Pancreas (tissue), 10 donors: ENCODE measurements at regions not wholly inside any gene's neighbourhood (a gene's known extent, or its start where the extent isn't known, plus 50 kb on each side); places are given as distances from the start of the nearest gene placed in this dataset.
"Not testable (repeated sequence)": the region's sequence is repeated elsewhere in the genome, so short reads cannot be mapped to it uniquely, and the experiment has no call there.

Experiments
- ATAC-seq, 4 donors: fragments of 200-7000 bp; cut with Tn5 transposase; one replicate each; pipeline versions ENCODE4 v1.8.0 to v1.9.1; 2020; ENCODE audit warnings: mild to moderate bottlenecking in 4 of 4, moderate library complexity in 4 of 4
- DNase-seq, 6 donors: peaks; one replicate each; pipeline ENCODE4 v3.0.0-alpha.2; 2020
- FAIRE-seq: peaks from 2 replicates; lab custom pipeline; 2012; peaks lifted over from hg19 to GRCh38; lab: Jason Lieb, UNC
- H3K27ac ChIP-seq, 4 donors: fragments of 200-600 bp; sonication (generic); 1 replicate in 3 of 4; 2 replicates in 1 of 4; pipeline versions ENCODE4 v1.5.0 to v1.8.0; 2020
- H3K27me3 ChIP-seq, 4 donors: fragments of 200-600 bp; one replicate each; pipeline ENCODE4 v1.8.0; 2021
- H3K36me3 ChIP-seq, 3 donors: fragments of 200-600 bp; sonication (generic) in 1 of 3; one replicate each; pipeline versions ENCODE4 v1.5.0 to v1.8.0; 2020 to 2021
- H3K4me1 ChIP-seq, 3 donors: fragments of 200-600 bp; one replicate each; pipeline ENCODE4 v1.8.0; 2021
- H3K4me3 ChIP-seq, 4 donors: fragments of 200-600 bp; sonication (generic) in 2 of 4; one replicate each; pipeline versions ENCODE4 v1.5.0 to v1.8.0; 2020 to 2021
- H3K9me3 ChIP-seq, 4 donors: fragments of 200-600 bp; one replicate each; pipeline ENCODE4 v1.8.0; 2021
- CTCF ChIP-seq, 4 donors: fragments of 200-600 bp; sonication (generic) in 3 of 4; IDR thresholded peaks; one replicate each; pipeline versions ENCODE4 v1.5.0 to v1.8.0; 2021; ENCODE audit warnings: antibody characterized with exemption in 4 of 4
- WGBS, 2 donors: extraction: QIAGEN DNeasy Blood & Tissue Kit; methylation state at CpG; one replicate each; pipeline ENCODE4 v1.1.7; 2013; 5-methylcytosine and 5-hydroxymethylcytosine counted together
- intact Hi-C, 3 donors: fragments of 100-400 bp; cut with DNase I; formaldehyde crosslinking; loops; one replicate each; pipeline versions ENCODE4 v1.11.1 to v1.14.2; 2022
- donor health status: healthy with polysubstance abuse.
- donor health status: DM: no; HTN: no; CAD: no; lungs with moderate emphysema.
- donor health status: DM: no; HTN: no; CAD: no.
- donor health status: control.
- donor health status: control.
- donor health status: Bipolar disorder and iron deficiency.
- donor health status: DM: yes; HTN: yes; CAD: no.
- donor health status: DM: no; HTN: no; CAD: no.
- donor health status: DM: no; HTN: no; CAD: no.
- donor health status: DM: yes; HTN: yes; CAD: no.

GRCh38 chr19:23547816-23548430 lies 139.1 kb downstream of the ZNF675 start:
- Histone ChIP-seq H3K9me3 (no peaks in the 10 kb centered on the region), H3K36me3 (no peaks in the 10 kb centered on the region), H3K4me1 (no peaks in the 10 kb centered on the region), H3K4me3 (no peak overlapping the region), H3K27ac (no peak overlapping the region), H3K27me3 (no peaks in the 10 kb centered on the region)
- no peak for FAIRE-seq
- intact Hi-C loops: no loop called here
- no peak for TF ChIP-seq CTCF (IDR thresholded peaks at IDR 0.05)
- DNase-seq: no peak
- ATAC-seq: no peak
- 59 to 72% methylated on average over 11 of the region's 11 CpGs for WGBS, 2 donors

DNA sequence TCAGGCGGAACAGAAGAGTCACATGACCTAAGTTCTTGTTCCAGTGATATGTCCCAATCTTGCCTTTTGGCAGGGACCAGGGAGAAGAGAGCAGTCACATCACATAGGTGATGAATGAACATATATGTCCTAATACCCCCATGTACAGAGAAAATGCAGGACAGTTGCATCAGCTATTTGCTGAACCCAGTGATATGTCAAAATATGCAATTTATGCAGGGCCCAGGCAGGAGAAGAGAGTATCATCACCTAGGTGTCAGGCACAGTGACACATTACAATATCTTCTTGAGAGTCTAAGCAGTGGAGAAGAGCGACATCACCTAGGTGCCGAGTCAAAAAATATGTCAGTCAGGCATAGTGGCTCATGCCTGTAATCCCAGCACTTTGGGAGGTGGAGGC lies 139.9 kb downstream of the ZNF675 start:
- Histone ChIP-seq H3K36me3 (no peaks in the 10 kb centered on the region), H3K4me3 (no peak overlapping the region), H3K27me3 (no peaks in the 10 kb centered on the region), H3K4me1 (no peaks in the 10 kb centered on the region), H3K27ac (no peak overlapping the region), H3K9me3 (no peaks in the 10 kb centered on the region)
- DNase-seq: no peak
- WGBS, 2 donors: 72 to 76% methylated on average over 3 of the region's 3 CpGs
- intact Hi-C loops: no loop called here
- no peak for FAIRE-seq
- no peak for TF ChIP-seq CTCF (IDR thresholded peaks at IDR 0.05)
- ATAC-seq: no peak

GRCh38 chr19:23543351-23543750 lies 143.7 kb downstream of the ZNF675 start:
- DNase-seq (no peak), ATAC-seq (no peak), FAIRE-seq (no peak)
- H3K9me3 ChIP-seq: no peaks in the 10 kb centered on the region
- intact Hi-C loops: no loop called here
- no peaks in the 10 kb centered on the region for H3K36me3 ChIP-seq
- no peaks in the 10 kb centered on the region for H3K27me3 ChIP-seq
- WGBS, 2 donors: 64 to 65% methylated on average over 2 of the region's 2 CpGs
- no peak overlapping the region for H3K27ac ChIP-seq
- no peak for TF ChIP-seq CTCF (IDR thresholded peaks at IDR 0.05)
- H3K4me3 ChIP-seq: no peak overlapping the region
- no peaks in the 10 kb centered on the region for H3K4me1 ChIP-seq

GRCh38 chr19:23542562-23542961 lies 144.4 kb downstream of the ZNF675 start:
- intact Hi-C loops: no loop called here
- 21 to 38% methylated on average over 1 of the region's 1 CpG for WGBS, 2 donors
- no peaks in the 10 kb centered on the region for H3K9me3 ChIP-seq
- ATAC-seq: no peak
- H3K4me1 ChIP-seq: no peaks in the 10 kb centered on the region
- H3K27me3 ChIP-seq: no peaks in the 10 kb centered on the region
- no peaks in the 10 kb centered on the region for H3K36me3 ChIP-seq
- DNase-seq: no peak
- TF ChIP-seq CTCF (IDR thresholded peaks at IDR 0.05): no peak
- no peak overlapping the region for H3K27ac ChIP-seq
- FAIRE-seq: no peak
- no peak overlapping the region for H3K4me3 ChIP-seq

DNA sequence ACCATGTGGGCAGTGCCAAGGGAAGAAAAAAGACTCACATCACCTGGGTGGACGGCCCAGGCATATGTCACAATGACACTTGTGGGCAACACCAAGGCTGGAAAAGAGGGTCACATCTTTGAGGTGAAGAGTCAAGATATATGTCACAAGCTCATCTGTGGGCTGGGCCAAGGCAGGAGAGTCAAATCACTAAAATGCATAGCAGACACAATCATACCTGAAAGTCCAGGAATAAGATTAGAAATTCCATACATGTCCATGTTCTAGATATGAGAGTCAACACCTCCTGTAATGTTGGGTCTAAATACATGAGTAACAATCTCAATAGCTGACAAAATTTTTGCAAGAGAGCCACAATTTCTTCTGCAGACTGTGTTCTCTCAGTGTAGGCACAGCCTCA lies 145.0 kb downstream of the ZNF675 start:
- DNase-seq (no peak), FAIRE-seq (no peak), ATAC-seq (no peak)
- no peaks in the 10 kb centered on the region for H3K36me3 ChIP-seq
- no peak for TF ChIP-seq CTCF (IDR thresholded peaks at IDR 0.05)
- no peak overlapping the region for H3K27ac ChIP-seq
- intact Hi-C loops: no loop called here
- H3K9me3 ChIP-seq: no peaks in the 10 kb centered on the region
- no peak overlapping the region for H3K4me3 ChIP-seq
- no peaks in the 10 kb centered on the region for H3K4me1 ChIP-seq
- 54 to 88% methylated on average over 1 of the region's 1 CpG for WGBS, 2 donors
- H3K27me3 ChIP-seq: no peaks in the 10 kb centered on the region

DNA sequence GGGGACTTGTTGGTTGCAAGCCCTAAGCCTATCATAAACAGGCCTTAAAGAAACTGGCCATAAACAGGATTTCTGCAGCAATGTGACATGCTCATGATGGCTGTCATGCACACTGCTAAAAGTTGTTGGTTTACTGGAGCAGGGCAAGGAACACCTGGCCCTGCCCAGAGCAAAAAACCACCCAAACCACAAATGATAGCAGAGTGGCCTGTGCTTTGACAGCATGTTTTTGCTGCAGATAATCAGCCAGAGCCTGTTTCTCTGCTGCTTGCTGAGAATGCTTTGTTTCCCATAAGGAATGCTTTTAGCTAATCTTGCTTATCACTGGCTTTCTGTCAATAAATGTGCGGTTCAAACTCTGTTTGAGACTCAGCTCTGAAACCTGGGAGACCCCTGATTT lies 144.9 kb upstream of the ZNF91 start:
- DNase-seq, H3K36me3 ChIP-seq, H3K4me1 ChIP-seq, H3K4me3 ChIP-seq, intact Hi-C loops, H3K27ac ChIP-seq, H3K27me3 ChIP-seq, ATAC-seq, H3K9me3 ChIP-seq, FAIRE-seq: not testable (repeated sequence)
- 9 to 12% methylated on average over 1 of the region's 1 CpG for WGBS, 2 donors
